IPS-NIHi11 (cell line): ENCODE measurements at regions not wholly inside any gene's neighbourhood (a gene's known extent, or its start where the extent isn't known, plus 50 kb on each side); places are given as distances from the start of the nearest gene placed in this dataset.
"Not testable (repeated sequence)": the region's sequence is repeated elsewhere in the genome, so short reads cannot be mapped to it uniquely, and the experiment has no call there.

Experiments
- DNase-seq: peaks from one replicate; pipeline ENCODE4 v3.0.0; 2012; ENCODE audit warnings: mixed read lengths, low spot score

GRCh38 chr15:88965097-88965496 lies 51.9 kb upstream of the MFGE8 start:
- not testable (repeated sequence) for DNase-seq

DNA sequence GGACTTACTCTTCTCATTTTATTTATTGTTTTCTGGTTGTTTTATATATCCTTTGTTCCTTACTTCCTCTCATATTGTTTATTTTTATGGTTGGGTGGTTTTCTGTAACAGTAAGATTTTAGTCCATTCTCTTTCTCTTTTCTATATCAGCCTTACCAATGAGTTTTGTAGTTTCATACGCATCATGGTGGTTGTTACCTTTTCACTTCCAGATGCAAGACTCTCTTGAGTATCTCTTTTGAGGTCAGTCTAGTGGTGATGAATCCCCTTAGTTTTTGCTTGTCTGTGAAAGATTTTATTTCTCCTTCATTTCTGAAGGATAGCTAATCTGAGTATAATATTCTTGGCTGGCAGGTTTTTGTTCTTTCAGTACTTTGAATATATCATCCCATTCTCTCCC lies 57.1 kb upstream of the MFGE8 start:
- no peak for DNase-seq

GRCh38 chr15:88974392-88974791 lies 61.2 kb upstream of the MFGE8 start:
- DNase-seq: no peak

DNA sequence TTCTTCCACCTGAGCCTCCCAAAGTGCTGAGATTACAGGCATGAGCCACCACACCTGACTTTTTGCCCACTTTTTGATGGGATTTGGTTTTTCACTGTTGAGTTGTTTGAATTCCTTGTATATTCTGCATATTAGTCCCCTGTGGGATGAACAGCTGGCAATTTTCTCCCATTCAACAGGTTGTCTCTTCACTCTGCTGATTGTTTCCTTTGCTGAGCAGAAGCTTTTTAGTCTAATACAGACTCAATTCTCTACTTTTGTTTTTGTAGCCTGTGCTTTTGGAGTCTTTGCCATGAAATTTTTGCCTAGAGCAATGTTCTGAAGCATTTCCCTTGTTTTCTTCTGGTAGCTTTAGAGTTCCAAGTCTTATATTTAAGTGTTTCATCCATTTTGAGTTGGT lies 62.7 kb upstream of the MFGE8 start:
- no peak for DNase-seq

- DNase-seq: no peak
These were observed 63.5 kb upstream of the MFGE8 start for GRCh38 chr15:88976656-88977055.

DNA sequence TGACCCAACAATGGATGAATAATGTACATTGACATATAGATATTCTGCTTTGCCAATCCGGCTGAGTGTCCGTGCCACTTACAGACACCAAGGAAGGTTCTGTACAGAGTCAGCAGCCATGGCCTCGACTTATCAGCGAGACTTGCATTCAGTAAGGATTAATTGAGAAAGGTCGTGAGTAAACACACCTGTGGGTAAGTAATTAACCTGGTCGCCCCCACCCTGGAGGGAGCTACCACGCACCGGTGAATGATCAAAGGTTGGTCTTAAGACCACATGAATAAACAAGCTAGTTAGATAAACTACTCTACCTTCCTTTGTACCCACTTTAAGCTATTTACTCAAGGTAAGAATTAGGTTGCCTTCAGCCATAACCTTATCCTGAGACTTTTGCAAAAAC lies 66.5 kb upstream of the MFGE8 start:
- DNase-seq: no peak

DNA sequence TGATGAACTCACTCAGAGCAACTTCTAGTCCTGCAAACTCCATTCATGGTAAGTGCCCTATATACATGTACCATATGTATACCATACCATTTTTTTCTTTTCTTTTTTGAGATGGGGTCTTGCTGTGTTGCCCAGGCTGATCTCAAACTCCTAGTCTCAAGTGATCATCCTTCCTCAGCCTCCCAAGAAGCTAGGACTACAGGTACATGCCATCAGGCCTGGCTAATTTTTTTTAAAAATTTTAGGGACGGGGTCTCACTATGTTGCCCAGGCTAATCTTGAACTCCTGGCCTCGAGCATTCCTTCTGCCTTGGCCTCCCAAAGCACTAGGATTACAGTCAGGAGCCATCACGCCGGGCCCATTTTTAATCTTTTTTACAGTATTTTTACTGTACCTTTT lies 67.3 kb upstream of the MFGE8 start:
- no peak for DNase-seq

DNA sequence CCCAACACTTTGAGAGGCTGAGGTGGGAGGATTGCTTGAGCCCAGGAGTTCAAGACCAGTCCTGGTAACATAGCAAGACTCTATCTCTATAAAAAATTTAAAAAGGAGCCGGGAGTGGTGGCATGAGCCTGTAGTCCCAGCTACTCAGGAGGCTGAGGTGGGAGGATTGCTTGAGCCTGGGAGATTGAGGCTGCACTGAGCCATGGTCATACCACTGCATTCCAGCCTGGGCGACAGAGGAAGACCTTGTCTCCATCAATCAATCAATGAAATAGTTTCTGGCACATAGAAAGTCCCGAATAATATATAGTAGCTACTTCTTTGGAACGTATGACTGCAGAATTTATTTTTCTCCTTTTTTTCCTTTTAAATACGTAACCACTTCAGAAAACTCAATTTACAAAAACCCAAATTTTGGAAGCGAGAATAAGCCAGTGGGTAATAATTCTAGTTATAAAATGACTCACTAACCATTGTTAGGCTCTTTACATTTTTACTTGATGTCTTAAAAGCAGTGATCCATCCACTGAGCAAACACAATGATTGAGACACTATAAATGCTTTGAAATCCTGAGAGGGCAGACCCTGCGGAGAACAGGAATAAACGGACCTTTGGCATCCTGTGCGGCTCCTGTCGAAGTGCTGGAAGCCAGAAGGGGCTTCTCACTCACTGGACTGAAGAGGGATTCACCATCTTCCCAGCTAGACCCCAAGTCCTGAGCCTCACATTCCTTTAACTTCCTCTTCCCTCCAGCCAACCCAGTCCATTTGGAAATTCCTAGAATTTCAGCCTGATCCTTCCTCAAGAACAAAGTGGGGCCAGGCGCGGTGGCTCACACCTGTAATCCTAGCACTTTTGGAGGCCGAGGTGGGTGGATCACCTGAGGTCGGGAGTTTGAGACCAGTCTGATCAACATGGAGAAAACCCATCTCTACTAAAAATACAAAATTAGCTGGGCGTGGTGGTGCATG lies 68.4 kb upstream of the MFGE8 start:
- DNase-seq: peak; percentile 26

- peak; percentile 31 for DNase-seq
These were observed 69.2 kb upstream of the MFGE8 start for GRCh38 chr15:88982304-88982945.

GRCh38 chr15:88982946-88983342 lies 69.8 kb upstream of the MFGE8 start:
- DNase-seq: no peak

- no peak for DNase-seq
These were observed 70.8 kb upstream of the MFGE8 start for GRCh38 chr15:88983861-88984429.

DNA sequence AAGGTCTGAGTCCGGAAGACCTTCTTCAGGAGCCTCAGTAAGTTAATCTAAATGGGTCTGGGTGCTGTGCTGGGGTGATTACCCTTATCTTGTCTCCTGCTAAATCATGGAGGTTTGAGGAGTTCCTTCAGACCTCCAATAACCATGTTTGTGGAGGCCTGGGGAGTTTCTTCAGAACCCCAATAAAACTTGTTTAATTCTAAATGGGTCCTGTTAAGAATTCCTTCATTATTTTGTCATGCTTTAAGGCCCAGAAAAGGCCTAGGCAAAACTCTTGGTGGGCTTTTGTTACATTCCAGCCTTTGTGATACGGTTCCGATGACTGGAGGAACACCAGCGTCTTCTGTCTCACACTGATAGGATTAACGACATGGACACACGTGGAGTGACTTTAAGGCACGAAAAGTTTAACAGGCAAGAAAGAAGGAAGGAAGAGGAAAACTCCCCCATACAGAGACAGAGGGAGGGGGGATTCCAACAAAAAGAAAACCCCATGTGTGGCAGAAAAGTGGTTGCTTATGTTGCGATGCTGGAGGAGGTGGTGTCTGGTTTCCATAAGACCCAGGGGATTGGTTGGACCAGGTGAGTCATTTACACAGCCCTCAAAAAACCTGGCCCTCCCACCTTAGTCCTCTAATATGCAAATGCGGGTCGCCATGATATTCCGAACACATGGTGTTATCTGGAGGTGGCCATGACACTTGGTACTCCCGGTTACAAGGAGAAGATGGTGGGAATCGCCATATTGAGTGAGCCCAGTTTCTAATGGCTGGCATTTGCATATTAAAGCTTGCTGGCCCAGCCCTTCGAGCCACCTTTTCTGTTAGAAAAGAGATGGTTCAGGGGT lies 72.6 kb upstream of the MFGE8 start:
- peak; percentile 45 for DNase-seq

DNA sequence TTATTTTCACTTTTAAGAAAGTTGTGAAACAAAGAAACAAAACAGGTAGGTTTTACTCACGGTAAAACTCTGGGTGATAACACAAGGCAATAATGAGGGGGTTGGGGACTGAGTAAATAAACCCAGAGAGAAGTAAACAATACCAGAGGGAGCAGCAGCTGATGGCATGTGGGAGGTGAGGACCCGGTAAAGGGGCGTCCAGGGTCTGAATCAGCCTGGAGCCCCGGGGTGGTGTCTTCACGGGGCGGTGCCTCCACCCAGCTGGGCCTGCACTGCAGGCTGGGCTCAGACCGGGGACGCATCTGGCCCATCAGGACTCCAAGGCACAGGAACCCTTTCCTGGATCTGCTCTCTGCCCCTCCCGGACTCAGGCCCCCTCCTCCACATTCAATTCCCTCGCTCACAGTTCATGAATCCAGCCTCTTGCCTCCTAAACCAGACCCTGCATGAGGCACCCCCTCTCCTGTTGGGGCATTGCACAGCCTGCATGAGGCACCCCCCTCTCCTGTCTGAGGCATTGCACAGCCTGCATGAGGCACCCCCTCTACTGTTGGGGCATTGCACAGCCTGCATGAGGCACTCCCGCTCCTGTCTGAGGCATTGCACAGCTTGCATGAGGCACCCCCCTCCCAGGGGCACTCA lies 73.9 kb upstream of the MFGE8 start:
- no peak for DNase-seq

DNA sequence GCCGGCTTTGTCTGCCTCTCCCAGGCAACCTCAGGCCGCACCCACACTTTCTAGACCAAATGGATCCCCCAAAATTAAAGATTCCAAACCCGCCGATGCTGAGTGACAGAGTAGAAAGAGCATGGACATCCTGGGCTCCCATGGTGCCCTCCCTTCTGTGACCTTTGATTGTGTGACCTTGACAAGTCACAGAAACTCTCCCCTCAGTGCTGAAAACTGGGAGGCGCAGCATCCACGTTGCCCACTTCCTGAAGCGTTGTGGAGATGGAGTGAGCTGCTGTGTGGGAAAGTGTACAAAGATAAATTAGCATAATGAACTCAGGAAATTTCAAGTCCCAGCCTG lies 74.4 kb upstream of the MFGE8 start:
- no peak for DNase-seq

- no peak for DNase-seq
These were observed 74.9 kb upstream of the MFGE8 start for GRCh38 chr15:88987934-88988671.

DNA sequence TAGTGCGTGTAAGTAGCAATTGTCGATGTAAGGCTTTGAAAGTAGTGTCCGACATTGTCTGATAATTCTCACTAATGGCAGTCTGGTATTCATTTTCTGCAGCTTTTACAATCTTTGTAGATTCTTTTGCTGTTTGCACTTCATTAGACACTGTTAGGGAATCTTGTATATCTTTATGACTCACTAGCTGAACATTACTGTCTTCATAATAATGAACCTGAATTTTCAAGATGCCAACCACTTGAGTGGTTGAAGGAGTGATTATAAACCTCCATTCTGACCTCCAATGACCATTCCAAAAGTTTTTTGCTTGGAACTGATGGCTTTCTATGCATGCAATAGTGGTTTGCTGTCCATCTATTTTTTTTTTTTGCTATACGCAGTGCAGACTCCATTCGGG lies 76.4 kb upstream of the MFGE8 start:
- DNase-seq: no peak

DNA sequence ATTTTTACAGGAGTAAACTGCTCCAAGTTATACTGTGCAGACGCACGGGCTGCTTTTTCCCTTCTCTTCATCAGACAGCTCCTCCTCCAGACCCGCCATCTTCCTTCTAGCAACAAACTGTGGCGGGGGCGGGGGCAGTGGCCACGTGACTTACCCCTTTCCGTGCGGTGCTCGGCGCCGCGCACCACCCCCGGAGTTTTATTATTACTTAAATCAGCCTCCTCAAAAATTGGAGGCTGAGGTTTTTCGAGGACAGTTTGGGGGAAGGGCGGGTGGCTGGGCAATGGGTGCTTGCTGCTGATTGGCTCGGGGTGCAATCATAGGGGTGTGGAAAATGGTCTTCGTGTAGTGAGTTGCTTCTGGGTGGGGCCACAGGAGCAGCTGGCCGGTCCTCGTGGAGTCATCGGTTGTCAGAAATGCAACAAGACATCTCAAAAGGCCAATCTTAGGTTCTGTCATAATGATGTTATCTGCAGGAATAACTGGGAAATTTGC lies 77.1 kb upstream of the MFGE8 start:
- DNase-seq: no peak

DNA sequence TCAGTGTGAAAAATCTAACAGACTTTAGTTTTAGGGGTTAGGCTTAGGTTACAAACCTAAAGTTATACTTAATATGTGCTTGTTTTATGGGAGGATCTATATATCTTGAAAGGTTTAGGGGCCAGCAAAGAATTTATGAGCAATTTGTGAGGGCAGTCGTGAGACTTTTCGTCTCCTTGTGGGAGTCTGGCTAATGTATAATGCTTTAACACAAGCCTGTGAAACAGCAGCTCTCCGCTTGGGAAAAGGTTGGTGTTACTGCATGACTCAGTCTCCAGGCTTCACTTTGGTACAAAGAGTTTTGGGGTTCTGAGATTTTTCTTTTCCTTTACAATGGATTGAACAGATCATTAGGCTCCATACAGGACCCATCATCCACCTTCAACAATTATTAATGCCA lies 79.0 kb upstream of the MFGE8 start:
- DNase-seq: no peak

DNA sequence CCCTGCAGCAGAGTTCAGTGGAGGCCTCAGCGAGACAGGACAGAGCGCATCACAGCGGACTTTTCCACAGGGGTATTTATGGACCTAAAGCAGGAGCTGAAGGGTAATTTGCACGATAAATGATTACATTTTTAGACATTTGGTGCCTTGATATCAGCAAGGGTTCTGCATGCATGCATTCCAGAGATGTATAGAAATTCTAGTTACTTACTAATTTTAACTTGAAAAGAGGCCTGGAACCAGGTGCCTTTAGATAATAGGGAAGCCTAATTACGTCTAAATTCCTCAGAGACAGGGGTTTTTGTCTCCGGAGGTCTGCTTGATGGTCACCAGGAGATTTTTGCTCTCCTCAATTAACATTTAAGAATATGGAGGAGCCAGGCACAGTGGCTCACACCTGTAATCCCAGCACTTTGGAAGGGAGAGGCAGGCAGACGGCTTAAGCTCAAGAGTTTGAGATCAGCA lies 79.8 kb upstream of the MFGE8 start:
- no peak for DNase-seq

- no peak for DNase-seq
These were observed 80.5 kb upstream of the MFGE8 start for GRCh38 chr15:88993662-88994061.

DNA sequence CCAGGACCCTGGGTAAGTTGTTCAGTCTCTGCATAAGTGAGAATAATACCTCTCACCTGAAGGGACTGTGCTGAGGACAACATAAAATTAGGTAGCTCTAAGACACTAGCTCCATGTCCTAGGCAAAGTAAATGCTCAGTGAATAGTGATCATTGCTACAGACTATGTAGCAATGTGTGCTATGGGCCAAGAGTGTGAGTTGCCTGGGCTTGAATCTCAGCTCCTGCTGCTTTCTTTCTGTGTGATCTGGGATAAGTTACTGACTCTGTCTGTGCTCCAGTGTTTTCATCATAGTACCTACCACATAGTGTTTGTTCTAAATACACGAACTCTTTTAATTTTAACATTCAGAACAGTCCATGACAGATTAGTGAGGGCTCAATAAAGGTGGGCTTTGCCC lies 81.1 kb upstream of the MFGE8 start:
- no peak for DNase-seq
